Psoas muscle (tissue), 7 donors: ENCODE measurements at regions not wholly inside any gene's neighbourhood (a gene's known extent, or its start where the extent isn't known, plus 50 kb on each side); places are given as distances from the start of the nearest gene placed in this dataset.

Experiments used
- ATAC-seq, 4 donors: fragments of 200-7000 bp; cut with Tn5 transposase; one replicate each; pipeline ENCODE4 v1.9.1; 2020; ENCODE audit warnings: moderate library complexity in 3 of 4, mild to moderate bottlenecking in 2 of 4
- DNase-seq, 2 donors: peaks; one replicate each; pipeline ENCODE4 v3.0.0-alpha.2; 2020
- H3K27ac ChIP-seq: fragments of 200-600 bp; one replicate; pipeline ENCODE4 v1.8.0; 2022
- H3K27me3 ChIP-seq, 3 donors: fragments of 200-600 bp in 1 of 3; one replicate each; pipeline versions ENCODE4 v1.6.1 to v1.8.0; 2013 to 2022; ENCODE audit warnings: low read length in 2 of 3, mild to moderate bottlenecking in 2 of 3, moderate library complexity in 1 of 3; ENCODE audit not compliant: insufficient read depth in 3 of 3
- H3K36me3 ChIP-seq, 2 donors: fragments of 200-600 bp in 1 of 2; one replicate each; pipeline versions ENCODE4 v1.6.1 to v1.8.0; 2013 to 2022; ENCODE audit warnings: low read depth in 1 of 2, mild to moderate bottlenecking in 1 of 2, moderate library complexity in 1 of 2; ENCODE audit not compliant: insufficient read depth in 1 of 2
- H3K4me1 ChIP-seq: fragments of 200-600 bp; one replicate; pipeline ENCODE4 v1.8.0; 2022
- H3K4me3 ChIP-seq: fragments of 200-600 bp; one replicate; pipeline ENCODE4 v1.8.0; 2022; ENCODE audit warnings: mild to moderate bottlenecking
- H3K9me3 ChIP-seq: fragments of 200-600 bp; one replicate; pipeline ENCODE4 v1.8.0; 2022
- CTCF ChIP-seq: fragments of 200-600 bp; IDR thresholded peaks from one replicate; pipeline ENCODE4 v1.8.0; 2022; ENCODE audit warnings: antibody characterized with exemption
- WGBS, 3 donors: extraction: QIAGEN DNeasy Blood & Tissue Kit; methylation state at CpG; one replicate each; pipeline versions ENCODE4 v1.1.6 to v1.1.7; 2013; 5-methylcytosine and 5-hydroxymethylcytosine counted together
- intact Hi-C, 2 donors: fragments of 100-400 bp; cut with DNase I; formaldehyde crosslinking; loops; one replicate each; pipeline versions ENCODE4 v1.11.0 to v1.14.2; 2022
- donor health status: healthy with polysubstance abuse.
- donor health status: DM: no; HTN: no; CAD: no; lungs with moderate emphysema.
- donor health status: Bipolar disorder and iron deficiency.
- donor health status: healthy.
- donor health status: DM: yes; HTN: yes; CAD: no.
- donor health status: DM: no; HTN: no; CAD: no.
- donor health status: DM: yes; HTN: yes; CAD: no.

- H3K27ac ChIP-seq: no peak overlapping the region
- H3K4me3 ChIP-seq: no peak overlapping the region
- no peak for DNase-seq
- no peaks in the 10 kb centered on the region for H3K9me3 ChIP-seq
- no peak for ATAC-seq
- H3K36me3 ChIP-seq: no peaks in the 10 kb centered on the region
- TF ChIP-seq CTCF: no peak
- H3K4me1 ChIP-seq: no peaks in the 10 kb centered on the region
- WGBS, 3 donors: 79 to 85% (median 83%) methylated on average over 2 of the region's 2 CpGs
- intact Hi-C loops: loop anchor here in 1 of 2 donors (10.0 kb wide), 1 partner anchor 604 kb away; no protein-coding TSS in a partner anchor
- no peaks in the 10 kb centered on the region for H3K27me3 ChIP-seq
Measured at GRCh38 chr4:167629272-167629671, 395.0 kb upstream of the SPOCK3 start.

DNA sequence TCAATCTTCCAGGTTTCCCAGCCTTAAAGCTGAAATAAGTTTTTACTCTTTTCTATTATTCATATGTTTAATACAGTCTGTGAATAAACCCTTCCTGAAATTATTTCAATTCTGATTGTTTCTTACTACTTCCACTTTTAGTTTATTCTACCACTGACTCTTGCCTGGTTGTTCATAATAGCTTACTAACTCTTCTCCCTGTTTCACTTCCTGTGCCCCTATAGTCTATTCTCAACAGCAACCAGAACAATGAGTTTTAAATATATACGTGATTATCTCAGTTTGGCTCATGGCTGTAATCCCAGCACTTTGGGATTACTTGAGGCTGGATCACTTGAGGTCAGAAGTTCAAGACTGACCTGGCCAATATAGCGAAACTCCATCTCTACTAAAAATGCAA, 408.0 kb upstream of the SPOCK3 start:
- H3K9me3 ChIP-seq: no peaks in the 10 kb centered on the region

DNA sequence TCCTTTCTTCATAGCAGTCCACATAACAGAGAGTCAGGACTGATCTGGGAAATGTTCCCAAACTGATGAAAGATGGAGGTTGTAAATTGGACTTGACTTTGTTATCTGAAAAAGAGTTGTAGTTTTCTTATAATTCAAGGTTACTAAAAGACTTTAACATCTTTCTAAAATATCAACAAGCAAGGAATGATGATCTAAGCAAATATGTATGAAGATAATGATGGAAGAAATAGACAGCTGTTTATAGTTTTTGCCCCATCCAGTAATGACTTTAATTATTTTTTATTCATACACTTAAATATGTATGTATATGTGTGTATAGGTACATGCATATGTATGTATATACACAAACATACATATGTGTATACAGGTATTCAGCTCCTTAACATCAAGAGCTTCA, 411.1 kb upstream of the SPOCK3 start:
- Histone ChIP-seq H3K27ac (no peak overlapping the region), H3K27me3 (no peaks in the 10 kb centered on the region), H3K4me1 (no peaks in the 10 kb centered on the region), H3K9me3 (no peaks in the 10 kb centered on the region), H3K36me3 (no peaks in the 10 kb centered on the region), H3K4me3 (no peak overlapping the region)
- DNase-seq (no peak), ATAC-seq (no peak)
- TF ChIP-seq CTCF: no peak
- intact Hi-C loops: no loop called here

More for the DNA sequence above, 408.0 kb upstream of the SPOCK3 start:
- no peak for DNase-seq
- H3K36me3 ChIP-seq: no peaks in the 10 kb centered on the region
- no peaks in the 10 kb centered on the region for H3K4me1 ChIP-seq
- H3K27me3 ChIP-seq: no peaks in the 10 kb centered on the region
- no peak overlapping the region for H3K4me3 ChIP-seq
- WGBS, 3 donors: 62 to 65% (median 65%) methylated on average over 2 of the region's 2 CpGs
- no peak for TF ChIP-seq CTCF
- intact Hi-C loops: no loop called here
- no peak for ATAC-seq
- H3K27ac ChIP-seq: no peak overlapping the region

DNA sequence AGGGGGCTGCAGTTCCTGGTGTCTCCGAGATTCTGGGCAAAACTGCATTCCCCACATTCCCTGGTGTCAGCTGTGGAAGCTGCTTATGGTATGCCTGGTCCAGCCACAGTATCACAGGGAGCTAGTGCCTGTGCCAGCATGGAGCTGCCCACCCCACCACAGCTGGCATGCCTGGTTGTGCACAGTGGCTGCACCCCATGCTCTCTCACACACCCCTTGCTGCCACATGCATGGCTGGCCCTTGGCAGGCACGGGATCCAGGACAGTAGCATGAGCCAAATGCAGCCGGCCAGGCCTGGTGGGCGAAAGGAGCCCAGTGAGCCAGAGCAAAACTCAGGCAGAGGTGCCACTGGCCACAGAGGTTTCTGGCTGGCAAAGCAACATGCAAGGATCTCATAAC, 418.0 kb upstream of the SPOCK3 start:
- intact Hi-C loops: no loop called here
- Histone ChIP-seq H3K4me1 (no peaks in the 10 kb centered on the region), H3K36me3 (no peaks in the 10 kb centered on the region), H3K27ac (no peak overlapping the region), H3K9me3 (no peaks in the 10 kb centered on the region), H3K27me3 (no peaks in the 10 kb centered on the region), H3K4me3 (no peak overlapping the region)
- 53 to 56% (median 54%) methylated on average over 4 of the region's 4 CpGs for WGBS, 3 donors
- ATAC-seq (no peak), DNase-seq (no peak)
- no peak for TF ChIP-seq CTCF

DNA sequence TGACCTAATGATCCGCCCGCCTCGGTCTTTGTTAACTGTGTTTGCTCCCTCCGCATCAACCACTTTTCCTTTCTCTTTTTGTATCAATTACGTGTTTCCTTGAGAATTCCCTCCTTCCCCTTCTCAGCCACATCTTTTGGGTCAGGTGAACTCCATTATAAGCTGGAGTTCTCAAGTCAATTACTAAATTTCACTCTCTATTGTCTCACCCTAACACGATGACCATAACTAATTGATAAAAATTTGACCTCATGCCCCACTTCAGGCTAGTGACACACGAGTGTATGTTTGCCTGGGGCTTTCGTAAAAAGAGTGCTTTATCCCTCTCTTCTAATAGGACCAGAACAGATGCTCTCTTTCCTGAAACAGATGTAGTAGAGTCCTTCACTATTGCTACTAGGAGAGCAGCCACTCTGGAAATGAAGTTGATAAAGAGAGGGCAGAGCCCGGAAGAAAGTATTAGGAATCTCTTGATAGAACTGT, 403.6 kb upstream of the ANXA10 start:
- intact Hi-C loops: no loop called here
- H3K36me3 ChIP-seq: no peaks in the 10 kb centered on the region
- no peaks in the 10 kb centered on the region for H3K4me1 ChIP-seq
- H3K27ac ChIP-seq: no peak overlapping the region
- TF ChIP-seq CTCF: no peak
- 25 to 34% (median 32%) methylated on average over 9 of the region's 9 CpGs for WGBS, 3 donors
- no peaks in the 10 kb centered on the region for H3K27me3 ChIP-seq
- no peaks in the 10 kb centered on the region for H3K9me3 ChIP-seq
- H3K4me3 ChIP-seq: peak overlapping the region; percentile 53
- no peak for DNase-seq
- ATAC-seq: no peak
